Gastroesophageal sphincter (tissue), 3 donors: ENCODE measurements at regions not wholly inside any gene's neighbourhood (a gene's known extent, or its start where the extent isn't known, plus 50 kb on each side); places are given as distances from the start of the nearest gene placed in this dataset.

Source experiments
- CTCF ChIP-seq, 4 experiments: fragments of 200-600 bp in 2 of 4; fragments of 450-650 bp in 2 of 4; sonication (generic) in 1 of 4; IDR thresholded peaks; one replicate each; pipeline ENCODE4 v1.5.1; 2017 to 2019; ENCODE audit warnings: antibody characterized with exemption in 4 of 4, mild to moderate bottlenecking in 2 of 4, moderate library complexity in 2 of 4
- POLR2A ChIP-seq, 2 donors: fragments of 450-650 bp; IDR thresholded peaks; one replicate each; pipeline ENCODE4 v1.6.1; 2017; ENCODE audit warnings: antibody characterized with exemption in 2 of 2, mild to moderate bottlenecking in 2 of 2, moderate library complexity in 1 of 2
- POLR2AphosphoS5 ChIP-seq: sonication (generic); formaldehyde crosslinking; IDR thresholded peaks from one replicate; pipeline ENCODE4 v1.6.1; 2017; ENCODE audit warnings: antibody characterized with exemption

GRCh38 chr12:47319746-47320145, 240.0 kb upstream of the AMIGO2 start:
- no peak for TF ChIP-seq POLR2AphosphoS5
- TF ChIP-seq CTCF (IDR thresholded peaks at IDR 0.05) = no peak
- TF ChIP-seq POLR2A (IDR thresholded peaks at IDR 0.05) = no peak
